Mesenchymal stem cell (in vitro differentiated cells and primary cell): ENCODE measurements at regions not wholly inside any gene's neighbourhood (a gene's known extent, or its start where the extent isn't known, plus 50 kb on each side); places are given as distances from the start of the nearest gene placed in this dataset.

ENCODE experiments used
- DNase-seq: peaks from one replicate; pipeline ENCODE4 v3.0.0-alpha.2; 2013
- H2AFZ ChIP-seq: one replicate; pipeline ENCODE4 v1.6.1; 2013; ENCODE audit warnings: low read depth, mild to moderate bottlenecking, control low read depth, inconsistent platforms, low read length, moderate library complexity
- H2AK5ac ChIP-seq: 2 replicates; pipeline ENCODE4 v1.6.1; 2013; ENCODE audit warnings: low read length, moderate library complexity, mild to moderate bottlenecking, inconsistent platforms; ENCODE audit not compliant: severe bottlenecking
- H2BK120ac ChIP-seq: one replicate; pipeline ENCODE4 v1.6.1; 2013; ENCODE audit warnings: low read depth, mild to moderate bottlenecking, inconsistent platforms, low read length, moderate library complexity
- H2BK12ac ChIP-seq, 2 experiments: one replicate each; pipeline ENCODE4 v1.6.1; 2013; ENCODE audit warnings: inconsistent platforms in 2 of 2, low read length in 2 of 2, mild to moderate bottlenecking in 2 of 2, moderate library complexity in 2 of 2, control low read depth in 1 of 2
- H2BK15ac ChIP-seq: one replicate; pipeline ENCODE4 v1.6.1; 2013; ENCODE audit warnings: mild to moderate bottlenecking, low read depth, inconsistent platforms; ENCODE audit not compliant: poor library complexity, severe bottlenecking
- H2BK5ac ChIP-seq: 2 replicates; pipeline ENCODE4 v1.6.1; 2013; ENCODE audit warnings: low read depth, mild to moderate bottlenecking, low read length, control low read depth, inconsistent platforms; ENCODE audit not compliant: poor library complexity, severe bottlenecking
- H3K14ac ChIP-seq, 2 experiments: one replicate each; pipeline ENCODE4 v1.6.1; 2013; ENCODE audit warnings: inconsistent platforms in 2 of 2, low read length in 2 of 2, control low read depth in 1 of 2, mild to moderate bottlenecking in 1 of 2, moderate library complexity in 1 of 2
- H3K18ac ChIP-seq, 2 experiments: one replicate each; pipeline ENCODE4 v1.6.1; 2013; ENCODE audit warnings: inconsistent platforms in 2 of 2, low read length in 2 of 2, control low read depth in 1 of 2, low read depth in 1 of 2, mild to moderate bottlenecking in 1 of 2
- H3K23ac ChIP-seq, 2 experiments: one replicate each; pipeline ENCODE4 v1.6.1; 2013; ENCODE audit warnings: inconsistent platforms in 2 of 2, low read length in 2 of 2, mild to moderate bottlenecking in 2 of 2, moderate library complexity in 2 of 2, control low read depth in 1 of 2
- H3K27ac ChIP-seq: 2 replicates; pipeline ENCODE4 v1.5.1; 2013; ENCODE audit warnings: mild to moderate bottlenecking, moderate library complexity, low read length, control low read depth, inconsistent platforms; ENCODE audit not compliant: poor library complexity, severe bottlenecking
- H3K27me3 ChIP-seq, 2 experiments: 2 replicates each; pipeline versions ENCODE4 v1.6.1 to v1.7.0; 2013; ENCODE audit warnings: low read length in 2 of 2, mild to moderate bottlenecking in 2 of 2, moderate library complexity in 2 of 2, control low read depth in 1 of 2, inconsistent platforms in 1 of 2; ENCODE audit not compliant: control insufficient read depth in 1 of 2, insufficient read depth in 1 of 2
- H3K36me3 ChIP-seq, 2 experiments: 2 replicates each; pipeline versions ENCODE4 v1.6.1 to v1.7.0; 2013; ENCODE audit warnings: low read length in 2 of 2, control low read depth in 1 of 2, inconsistent platforms in 1 of 2, low read depth in 1 of 2, mild to moderate bottlenecking in 1 of 2; ENCODE audit not compliant: insufficient read depth in 2 of 2, control insufficient read depth in 1 of 2
- H3K4ac ChIP-seq, 2 experiments: one replicate each; pipeline ENCODE4 v1.6.1; 2013; ENCODE audit warnings: inconsistent platforms in 2 of 2, low read length in 2 of 2, mild to moderate bottlenecking in 2 of 2, moderate library complexity in 2 of 2, control low read depth in 1 of 2, low read depth in 1 of 2
- H3K4me1 ChIP-seq: 2 replicates; pipeline ENCODE4 v1.6.1; 2013; ENCODE audit warnings: low read depth, low read length, control low read depth; ENCODE audit not compliant: control insufficient read depth, insufficient read depth
- H3K4me2 ChIP-seq: 2 replicates; pipeline ENCODE4 v1.6.1; 2013; ENCODE audit warnings: low read length, mild to moderate bottlenecking, inconsistent platforms; ENCODE audit not compliant: poor library complexity, severe bottlenecking
- H3K4me3 ChIP-seq, 2 experiments: 2 replicates each; pipeline versions ENCODE4 v1.5.1 to v1.7.0; 2013; ENCODE audit warnings: low read length in 2 of 2, mild to moderate bottlenecking in 2 of 2, control low read depth in 1 of 2, low read depth in 1 of 2; ENCODE audit not compliant: insufficient read depth in 1 of 2
- H3K79me1 ChIP-seq: replicated peaks from 2 replicates; pipeline ENCODE4 v1.6.1; 2013; ENCODE audit warnings: mild to moderate bottlenecking, control low read depth, low read length, inconsistent platforms; ENCODE audit not compliant: poor library complexity, severe bottlenecking
- H3K9ac ChIP-seq: 2 replicates; pipeline ENCODE4 v1.7.0; 2013; ENCODE audit warnings: mild to moderate bottlenecking, low read length, moderate library complexity
- H3K9me3 ChIP-seq: 2 replicates; pipeline ENCODE4 v1.7.0; 2013; ENCODE audit warnings: mild to moderate bottlenecking, low read length; ENCODE audit not compliant: control insufficient read depth
- H4K8ac ChIP-seq: one replicate; pipeline ENCODE4 v1.6.1; 2013; ENCODE audit warnings: inconsistent platforms, mild to moderate bottlenecking, low read length, moderate library complexity
- H4K91ac ChIP-seq: one replicate; pipeline ENCODE4 v1.6.1; 2013; ENCODE audit warnings: mild to moderate bottlenecking, low read length, inconsistent platforms
- WGBS: methylation state at CpG from one replicate; pipeline ENCODE4 v1.1.7; 2013; ENCODE audit warnings: mixed read lengths; 5-methylcytosine and 5-hydroxymethylcytosine counted together

DNA sequence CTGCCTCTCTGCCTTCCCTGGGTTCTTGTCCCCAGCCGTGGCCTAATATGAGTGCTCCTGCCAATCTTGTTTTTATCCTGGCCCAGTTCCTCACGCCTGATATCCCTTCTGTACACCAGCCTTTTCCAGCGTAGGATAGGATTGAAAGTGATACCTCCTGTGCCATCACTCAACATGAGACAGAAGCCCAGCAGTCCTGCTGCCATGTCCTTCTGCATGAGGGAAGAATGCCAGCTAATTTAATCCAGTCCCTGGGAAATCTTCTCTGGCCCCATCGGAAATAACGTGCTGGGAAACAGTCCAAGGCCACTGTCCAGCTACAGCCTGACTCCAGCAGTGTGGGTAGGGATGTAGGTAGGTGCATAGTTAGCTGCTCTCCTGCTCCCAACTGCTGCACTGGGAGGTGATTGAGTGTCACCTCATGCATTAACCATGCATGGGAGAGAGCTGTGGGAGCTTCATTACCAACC, 92.0 kb upstream of the TPM1 start:
- no peak overlapping the region for H3K14ac ChIP-seq
- H3K4me3 ChIP-seq: no peak overlapping the region
- H3K9me3 ChIP-seq: no peaks in the 10 kb centered on the region
- H2BK12ac ChIP-seq: no peak overlapping the region
- H3K27me3 ChIP-seq: peaks cover 0 to 43% of the 10 kb centered on the region in 2 experiments
- H3K36me3 ChIP-seq: no peaks in the 10 kb centered on the region
- H3K23ac ChIP-seq: no peak overlapping the region
- no peak overlapping the region for H3K18ac ChIP-seq
- H4K91ac ChIP-seq: no peak overlapping the region
- no peak overlapping the region for H3K9ac ChIP-seq
- H3K79me1 ChIP-seq: no peaks in the 10 kb centered on the region
- H2BK5ac ChIP-seq: no peak overlapping the region
- no peak overlapping the region for H3K4ac ChIP-seq
- no peak overlapping the region for H2BK120ac ChIP-seq
- no peak overlapping the region for H2AFZ ChIP-seq
- H3K4me1 ChIP-seq: no peaks in the 10 kb centered on the region
- WGBS: 93% methylated on average over 5 of the region's 5 CpGs
- no peak overlapping the region for H3K27ac ChIP-seq
- no peak for DNase-seq
- no peak overlapping the region for H2BK15ac ChIP-seq
- H2AK5ac ChIP-seq: no peak overlapping the region
- no peak overlapping the region for H4K8ac ChIP-seq
- no peak overlapping the region for H3K4me2 ChIP-seq

DNA sequence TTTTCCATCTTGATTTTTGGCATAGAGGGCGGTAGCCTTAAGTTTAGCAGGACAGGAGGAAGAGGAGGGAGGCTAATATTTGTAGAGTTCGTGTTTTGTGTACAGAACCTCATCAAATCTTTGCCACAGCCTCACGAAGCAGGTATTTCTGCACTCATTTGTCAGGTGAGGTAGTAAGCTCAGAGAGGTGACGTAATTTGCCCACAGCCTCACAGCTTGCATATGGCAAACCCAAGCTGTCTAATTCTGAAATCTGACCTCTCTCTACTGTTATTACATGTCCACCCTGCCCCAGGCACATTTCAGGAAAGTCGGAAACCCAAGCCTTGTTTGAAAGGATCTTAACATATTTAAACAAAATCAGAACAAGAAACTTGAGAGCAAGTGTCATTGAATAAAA, 91.1 kb upstream of the TPM1 start:
- H3K23ac ChIP-seq: no peak overlapping the region
- no peak overlapping the region for H3K4me3 ChIP-seq
- no peak overlapping the region for H3K9ac ChIP-seq
- peaks cover under 1% of the 10 kb centered on the region for H3K4me1 ChIP-seq
- H2BK15ac ChIP-seq: no peak overlapping the region
- no peak overlapping the region for H4K8ac ChIP-seq
- no peak overlapping the region for H4K91ac ChIP-seq
- DNase-seq: no peak
- H3K4me2 ChIP-seq: no peak overlapping the region
- no peaks in the 10 kb centered on the region for H3K9me3 ChIP-seq
- H3K18ac ChIP-seq: no peak overlapping the region
- no peak overlapping the region for H2BK12ac ChIP-seq
- H3K79me1 ChIP-seq: no peaks in the 10 kb centered on the region
- peak overlapping the region; percentile 31 for H2AK5ac ChIP-seq
- no peak overlapping the region for H3K14ac ChIP-seq
- H3K27ac ChIP-seq: no peak overlapping the region
- H3K36me3 ChIP-seq: no peaks in the 10 kb centered on the region
- peaks cover 0 to 43% of the 10 kb centered on the region in 2 experiments for H3K27me3 ChIP-seq
- no peak overlapping the region for H2AFZ ChIP-seq
- no peak overlapping the region for H3K4ac ChIP-seq
- WGBS: 85% methylated on average over 4 of the region's 5 CpGs
- no peak overlapping the region for H2BK5ac ChIP-seq
- no peak overlapping the region for H2BK120ac ChIP-seq

DNA sequence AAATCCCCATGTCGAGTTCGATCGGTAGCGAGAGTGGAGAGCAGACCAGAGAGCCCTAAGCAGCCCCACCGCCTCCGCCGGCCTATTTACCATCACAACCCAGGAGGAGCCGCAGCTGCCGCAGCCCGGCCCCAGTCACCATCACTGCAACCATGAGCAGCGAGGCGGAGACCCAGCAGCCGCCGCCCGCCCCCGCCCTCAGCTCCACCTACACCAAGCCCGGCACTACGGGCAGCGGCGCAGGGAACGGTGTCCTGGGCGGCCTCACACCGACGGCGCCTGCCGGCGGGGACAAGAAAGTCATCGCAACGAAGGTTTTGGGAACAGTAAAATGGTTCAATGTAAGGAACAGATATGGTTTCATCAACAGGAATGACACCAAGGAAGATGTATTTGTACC, 89.5 kb upstream of the TPM1 start:
- Histone ChIP-seq H3K4ac (no peak overlapping the region), H3K36me3 (no peaks in the 10 kb centered on the region), H3K27ac (no peak overlapping the region), H2BK12ac (no peak overlapping the region), H2AFZ (no peak overlapping the region), H3K9me3 (no peaks in the 10 kb centered on the region), H3K14ac (no peak overlapping the region), H3K27me3 (peaks cover 0 to 35% of the 10 kb centered on the region in 2 experiments), H3K23ac (no peak overlapping the region), H3K9ac (no peak overlapping the region), H2BK15ac (no peak overlapping the region), H2BK5ac (no peak overlapping the region), H2BK120ac (no peak overlapping the region), H3K4me2 (no peak overlapping the region), H4K91ac (no peak overlapping the region), H4K8ac (no peak overlapping the region), H3K18ac (no peak overlapping the region), H3K4me3 (no peak overlapping the region), H3K4me1 (peaks cover 8% of the 10 kb centered on the region), H3K79me1 (no peaks in the 10 kb centered on the region), H2AK5ac (no peak overlapping the region)
- WGBS: 79% methylated on average over 23 of the region's 29 CpGs
- no peak for DNase-seq

- no peak overlapping the region for H2AFZ ChIP-seq
- H3K27me3 ChIP-seq: peaks cover 0 to 29% of the 10 kb centered on the region in 2 experiments
- H4K8ac ChIP-seq: no peak overlapping the region
- no peak overlapping the region for H3K18ac ChIP-seq
- H2BK5ac ChIP-seq: no peak overlapping the region
- DNase-seq: no peak
- peaks cover 12% of the 10 kb centered on the region for H3K4me1 ChIP-seq
- H3K9ac ChIP-seq: no peak overlapping the region
- no peak overlapping the region for H3K23ac ChIP-seq
- H3K36me3 ChIP-seq: no peaks in the 10 kb centered on the region
- no peak overlapping the region for H3K4ac ChIP-seq
- WGBS: 97% methylated on average over 24 of the region's 24 CpGs
- peak overlapping the region in 1 of 2 experiments; percentile 26 for H2BK12ac ChIP-seq
- H2AK5ac ChIP-seq: no peak overlapping the region
- no peak overlapping the region for H3K4me2 ChIP-seq
- H3K4me3 ChIP-seq: no peak overlapping the region
- H2BK120ac ChIP-seq: no peak overlapping the region
- H2BK15ac ChIP-seq: no peak overlapping the region
- no peaks in the 10 kb centered on the region for H3K9me3 ChIP-seq
- H4K91ac ChIP-seq: no peak overlapping the region
- no peaks in the 10 kb centered on the region for H3K79me1 ChIP-seq
- no peak overlapping the region for H3K27ac ChIP-seq
- H3K14ac ChIP-seq: no peak overlapping the region
Observed at GRCh38 chr15:62953496-62954045, 89.0 kb upstream of the TPM1 start.
